ENCODE measurements at regions not wholly inside any gene's neighbourhood (a gene's known extent, or its start where the extent isn't known, plus 50 kb on each side); places are given as distances from the start of the nearest gene placed in this dataset.
"Not testable (repeated sequence)": the region's sequence is repeated elsewhere in the genome, so short reads cannot be mapped to it uniquely, and the experiment has no call there.

GRCh38 chr2:137888845-137889244 is 75.4 kb upstream of the HNMT start:
- no peak for DNase-seq (ENCODE audit: low read depth)

- DNase-seq (ENCODE audit: low read depth) = no peak
These were observed 71.5 kb upstream of the HNMT start for GRCh38 chr2:137892739-137893138.

- DNase-seq (ENCODE audit: low read depth) = no peak
These were observed 71.1 kb upstream of the HNMT start for GRCh38 chr2:137893145-137893544.

GRCh38 chr2:137896467-137896866 is 67.8 kb upstream of the HNMT start:
- DNase-seq (ENCODE audit: low read depth) = no peak

GRCh38 chr2:137897082-137897481 is 67.2 kb upstream of the HNMT start:
- DNase-seq (ENCODE audit: low read depth) = no peak

GRCh38 chr2:137900421-137901141 is 63.7 kb upstream of the HNMT start:
- no peak for DNase-seq (ENCODE audit: low read depth)

- no peak for DNase-seq (ENCODE audit: low read depth)
These were observed 53.6 kb upstream of the HNMT start for GRCh38 chr2:137910641-137911040.

- DNase-seq (ENCODE audit: low read depth) = no peak
These were observed 51.9 kb upstream of the HNMT start for GRCh38 chr2:137912371-137912770.

GRCh38 chr2:137913169-137913568 is 51.1 kb upstream of the HNMT start:
- DNase-seq (ENCODE audit: low read depth) = no peak

- not testable (repeated sequence) for DNase-seq (ENCODE audit: low read depth)
These were observed 50.6 kb upstream of the HNMT start for GRCh38 chr2:137913648-137914047.

Data from stimulated activated CD4-positive, alpha-beta T cell treated with anti-CD3 and anti-CD28 coated beads, Interleukin-2, amount 100 ng/mL, for 4 hours (primary cell).